Right lobe of liver (tissue), 6 donors: ENCODE measurements at regions not wholly inside any gene's neighbourhood (a gene's known extent, or its start where the extent isn't known, plus 50 kb on each side); places are given as distances from the start of the nearest gene placed in this dataset.
"Not testable (repeated sequence)": the region's sequence is repeated elsewhere in the genome, so short reads cannot be mapped to it uniquely, and the experiment has no call there.

Experiments
- ATAC-seq, 4 donors: fragments of 200-7000 bp; cut with Tn5 transposase; one replicate each; pipeline ENCODE4 v1.9.1; 2020; ENCODE audit warnings: mild to moderate bottlenecking in 4 of 4, moderate library complexity in 4 of 4
- DNase-seq, 3 donors: peaks; one replicate each; pipeline ENCODE4 v3.0.0-alpha.2; 2020
- H3K27ac ChIP-seq, 3 donors: fragments of 200-600 bp; one replicate each; pipeline ENCODE4 v1.8.0; 2022
- H3K27me3 ChIP-seq, 2 donors: fragments of 200-600 bp; one replicate each; pipeline ENCODE4 v1.8.0; 2022
- H3K36me3 ChIP-seq, 4 donors: fragments of 200-600 bp; sonication (generic) in 1 of 4; one replicate each; pipeline versions ENCODE4 v1.5.1 to v1.8.0; 2017 to 2022; ENCODE audit warnings: control low read depth in 1 of 4
- H3K4me1 ChIP-seq, 4 donors: fragments of 200-600 bp; sonication (generic) in 1 of 4; one replicate each; pipeline versions ENCODE4 v1.5.1 to v1.8.0; 2017 to 2022; ENCODE audit warnings: control low read depth in 1 of 4
- H3K4me3 ChIP-seq, 3 donors: fragments of 200-600 bp; one replicate each; pipeline ENCODE4 v1.8.0; 2022
- H3K9me3 ChIP-seq, 4 donors: fragments of 200-600 bp; sonication (generic) in 1 of 4; one replicate each; pipeline versions ENCODE4 v1.5.1 to v1.8.0; 2017 to 2022; ENCODE audit warnings: control low read depth in 1 of 4
- POLR2A ChIP-seq: fragments of 450-650 bp; IDR thresholded peaks from one replicate; pipeline ENCODE4 v1.6.1; 2017; ENCODE audit warnings: antibody characterized with exemption, mild to moderate bottlenecking
- WGBS: methylation state at CpG from one replicate; pipeline ENCODE4 v1.1.6; 2018; ENCODE audit warnings: low coverage, low lambda C conversion rate; ENCODE audit not compliant: insufficient coverage; ENCODE audit errors: missing lambda C conversion rate; 5-methylcytosine and 5-hydroxymethylcytosine counted together
- intact Hi-C, 2 donors: fragments of 100-400 bp; cut with DNase I; formaldehyde crosslinking; loops; one replicate each; pipeline versions ENCODE4 v1.11.2 to v1.14.1; 2022
- TF ChIP-seq, protein P1 (sequence below), 4 donors: fragments of 200-600 bp in 3 of 4; fragments of 450-650 bp in 1 of 4; IDR thresholded peaks; one replicate each; pipeline versions ENCODE4 v1.5.1 to v1.8.0; 2016 to 2022; ENCODE audit warnings: antibody characterized with exemption in 4 of 4, mild to moderate bottlenecking in 2 of 4
- donor health status: DM: no; HTN: yes; CAD: no.
- donor health status: DM: no; HTN: no; CAD: no.
- donor health status: DM: no; HTN: no; CAD: no.
- donor health status: DM: no; HTN: yes; CAD: no.
- donor health status: DM: no; HTN: yes; CAD: no.

DNA sequence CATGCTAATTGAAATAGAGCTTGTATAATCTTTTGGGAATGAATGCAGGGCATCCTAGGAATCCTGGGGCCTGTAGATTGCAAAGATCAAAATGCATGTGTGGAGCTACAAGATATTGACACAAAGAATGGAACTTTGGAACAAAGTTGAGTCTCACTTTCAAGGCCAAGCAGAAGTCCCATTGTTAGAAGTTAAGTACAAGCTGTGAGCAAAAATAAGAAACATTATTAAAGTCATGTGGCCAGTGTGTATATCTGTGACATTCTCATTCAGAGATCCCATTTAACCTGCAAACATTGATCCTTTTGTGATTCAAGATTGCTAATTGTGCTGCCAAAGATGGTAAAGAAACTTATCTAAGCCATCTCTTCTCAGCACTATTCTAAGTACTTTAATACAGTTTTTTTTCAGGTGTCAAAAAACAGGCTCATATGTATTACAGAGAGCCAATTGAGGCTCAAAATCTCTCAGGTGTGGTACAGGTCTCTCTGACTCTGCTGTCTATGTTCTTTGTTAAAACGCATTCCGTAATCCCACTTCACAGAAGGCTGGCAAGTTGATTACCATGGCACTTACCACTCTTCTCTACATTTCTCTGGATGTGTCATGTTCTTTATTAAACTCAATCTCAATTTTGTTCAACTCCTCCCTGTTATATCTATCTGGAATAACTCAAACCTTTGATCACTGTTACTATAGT is 704.4 kb upstream of the NEGR1 start:
- WGBS: 71% methylated on average over 2 of the region's 2 CpGs
- no peaks in the 10 kb centered on the region for H3K27me3 ChIP-seq
- intact Hi-C loops: no loop called here

GRCh38 chr1:72985024-72985423 is 702.7 kb upstream of the NEGR1 start:
- DNase-seq, H3K9me3 ChIP-seq, H3K27me3 ChIP-seq, H3K27ac ChIP-seq, H3K36me3 ChIP-seq, intact Hi-C loops, H3K4me3 ChIP-seq, ATAC-seq, H3K4me1 ChIP-seq: not testable (repeated sequence)
- 69% methylated on average over 9 of the region's 11 CpGs for WGBS

More for the DNA sequence above, 704.4 kb upstream of the NEGR1 start:
- TF ChIP-seq, protein P1, sequence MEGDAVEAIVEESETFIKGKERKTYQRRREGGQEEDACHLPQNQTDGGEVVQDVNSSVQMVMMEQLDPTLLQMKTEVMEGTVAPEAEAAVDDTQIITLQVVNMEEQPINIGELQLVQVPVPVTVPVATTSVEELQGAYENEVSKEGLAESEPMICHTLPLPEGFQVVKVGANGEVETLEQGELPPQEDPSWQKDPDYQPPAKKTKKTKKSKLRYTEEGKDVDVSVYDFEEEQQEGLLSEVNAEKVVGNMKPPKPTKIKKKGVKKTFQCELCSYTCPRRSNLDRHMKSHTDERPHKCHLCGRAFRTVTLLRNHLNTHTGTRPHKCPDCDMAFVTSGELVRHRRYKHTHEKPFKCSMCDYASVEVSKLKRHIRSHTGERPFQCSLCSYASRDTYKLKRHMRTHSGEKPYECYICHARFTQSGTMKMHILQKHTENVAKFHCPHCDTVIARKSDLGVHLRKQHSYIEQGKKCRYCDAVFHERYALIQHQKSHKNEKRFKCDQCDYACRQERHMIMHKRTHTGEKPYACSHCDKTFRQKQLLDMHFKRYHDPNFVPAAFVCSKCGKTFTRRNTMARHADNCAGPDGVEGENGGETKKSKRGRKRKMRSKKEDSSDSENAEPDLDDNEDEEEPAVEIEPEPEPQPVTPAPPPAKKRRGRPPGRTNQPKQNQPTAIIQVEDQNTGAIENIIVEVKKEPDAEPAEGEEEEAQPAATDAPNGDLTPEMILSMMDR (IDR thresholded peaks at IDR 0.05): no peak
- TF ChIP-seq POLR2A: no peak
- Histone ChIP-seq H3K4me3 (no peak overlapping the region), H3K4me1 (no peaks in the 10 kb centered on the region), H3K36me3 (no peaks in the 10 kb centered on the region), H3K9me3 (no peaks in the 10 kb centered on the region), H3K27ac (no peak overlapping the region)
- ATAC-seq: no peak
- DNase-seq: no peak

DNA sequence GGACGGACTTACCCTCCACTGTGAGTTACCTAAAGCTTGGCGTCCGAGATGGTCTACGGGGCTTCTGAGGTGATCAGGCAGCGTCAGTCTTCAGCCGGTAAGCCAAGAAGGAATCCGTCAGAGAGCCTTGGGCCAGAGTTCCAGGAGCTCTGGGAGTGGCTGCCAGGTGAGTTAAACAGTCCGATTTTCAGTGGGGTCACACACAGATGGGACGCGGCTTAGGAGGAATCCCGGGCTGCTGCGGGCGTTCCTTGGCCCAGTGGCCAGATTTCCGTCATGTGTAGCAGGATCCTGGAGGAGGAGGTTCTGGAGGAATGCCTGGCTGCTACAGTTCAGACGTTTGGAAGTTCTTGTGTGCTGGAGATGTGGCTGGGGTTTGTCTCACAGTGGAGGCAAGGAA is 700.7 kb upstream of the NEGR1 start:
- intact Hi-C loops, H3K27ac ChIP-seq, DNase-seq, H3K4me1 ChIP-seq, H3K4me3 ChIP-seq, H3K36me3 ChIP-seq, H3K9me3 ChIP-seq, H3K27me3 ChIP-seq, ATAC-seq: not testable (repeated sequence)
- WGBS: 56% methylated on average over 12 of the region's 15 CpGs

GRCh38 chr1:72969461-72969860 is 687.1 kb upstream of the NEGR1 start:
- H3K4me1 ChIP-seq: no peaks in the 10 kb centered on the region
- DNase-seq: no peak
- H3K27me3 ChIP-seq: no peaks in the 10 kb centered on the region
- ATAC-seq: no peak
- intact Hi-C loops: no loop called here
- no peaks in the 10 kb centered on the region for H3K9me3 ChIP-seq
- 67% methylated on average over 1 of the region's 1 CpG for WGBS
- H3K27ac ChIP-seq: no peak overlapping the region
- H3K4me3 ChIP-seq: no peak overlapping the region
- no peaks in the 10 kb centered on the region for H3K36me3 ChIP-seq
- TF ChIP-seq POLR2A: no peak
- TF ChIP-seq, protein P1 (IDR thresholded peaks at IDR 0.05): no peak

GRCh38 chr1:72954943-72955342 is 672.6 kb upstream of the NEGR1 start:
- no peaks in the 10 kb centered on the region for H3K4me1 ChIP-seq

DNA sequence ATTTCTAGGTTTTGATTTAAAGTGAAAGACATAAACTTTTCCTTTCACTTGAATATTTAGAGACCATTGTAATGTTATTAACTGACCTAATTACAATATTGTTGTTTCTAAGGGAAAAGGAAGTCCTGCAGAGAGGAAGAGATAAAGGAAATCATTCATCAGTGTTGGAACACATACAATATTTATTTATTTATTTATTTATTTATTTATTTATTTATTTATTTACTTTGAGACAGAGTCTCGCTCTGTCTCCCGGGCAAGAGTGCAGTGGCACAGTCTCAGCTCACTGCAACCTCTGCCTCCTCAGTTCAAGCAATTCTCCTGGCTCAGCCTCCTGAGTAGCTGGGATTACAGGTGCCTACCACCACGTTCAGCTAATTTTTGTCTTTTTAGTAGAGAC is 668.6 kb upstream of the NEGR1 start:
- DNase-seq, H3K36me3 ChIP-seq, H3K4me3 ChIP-seq, ATAC-seq, H3K9me3 ChIP-seq, H3K27ac ChIP-seq, intact Hi-C loops, H3K4me1 ChIP-seq, H3K27me3 ChIP-seq: not testable (repeated sequence)
- WGBS: 64% methylated on average over 3 of the region's 3 CpGs

More at GRCh38 chr1:72954943-72955342, 672.6 kb upstream of the NEGR1 start:
- DNase-seq (no peak), ATAC-seq (no peak)
- H3K27ac ChIP-seq: no peak overlapping the region
- no peaks in the 10 kb centered on the region for H3K36me3 ChIP-seq
- no peak overlapping the region for H3K4me3 ChIP-seq
- TF ChIP-seq, protein P1 (IDR thresholded peaks at IDR 0.05): no peak
- no peak for TF ChIP-seq POLR2A
- intact Hi-C loops: no loop called here
- no peaks in the 10 kb centered on the region for H3K9me3 ChIP-seq
- no peaks in the 10 kb centered on the region for H3K27me3 ChIP-seq
